Ascending aorta (tissue), 2 donors: ENCODE measurements at regions not wholly inside any gene's neighbourhood (a gene's known extent, or its start where the extent isn't known, plus 50 kb on each side); places are given as distances from the start of the nearest gene placed in this dataset.

ENCODE experiments used
- DNase-seq, 2 donors: peaks; one replicate each; pipeline ENCODE4 v3.0.0-alpha.2; 2019; ENCODE audit warnings: low spot score in 2 of 2
- H3K27ac ChIP-seq, 2 donors: fragments of 200-600 bp; sonication (generic); one replicate each; pipeline ENCODE4 v1.5.1; 2016 to 2017; ENCODE audit warnings: mild to moderate bottlenecking in 1 of 2
- H3K27me3 ChIP-seq: fragments of 200-600 bp; sonication (generic); one replicate; pipeline ENCODE4 v1.5.1; 2017
- H3K36me3 ChIP-seq, 2 donors: fragments of 200-600 bp; sonication (generic); one replicate each; pipeline ENCODE4 v1.5.1; 2016
- H3K4me1 ChIP-seq, 2 donors: fragments of 200-600 bp; sonication (generic); one replicate each; pipeline ENCODE4 v1.5.1; 2016 to 2017; ENCODE audit warnings: mild to moderate bottlenecking in 1 of 2
- H3K4me3 ChIP-seq, 2 donors: fragments of 200-600 bp; sonication (generic); one replicate each; pipeline ENCODE4 v1.5.1; 2016 to 2017; ENCODE audit warnings: mild to moderate bottlenecking in 1 of 2
- H3K9me3 ChIP-seq, 2 donors: fragments of 200-600 bp; sonication (generic); one replicate each; pipeline ENCODE4 v1.5.1; 2016
- CTCF ChIP-seq, 3 experiments: fragments of 200-600 bp in 2 of 3; fragments of 450-650 bp in 1 of 3; sonication (generic) in 2 of 3; IDR thresholded peaks; one replicate each; pipeline ENCODE4 v1.5.1; 2016 to 2019; ENCODE audit warnings: antibody characterized with exemption in 3 of 3, mild to moderate bottlenecking in 1 of 3, moderate library complexity in 1 of 3
- intact Hi-C: fragments of 100-400 bp; cut with DNase I; formaldehyde crosslinking; loops from one replicate; pipeline ENCODE4 v1.15.1; 2023

DNA sequence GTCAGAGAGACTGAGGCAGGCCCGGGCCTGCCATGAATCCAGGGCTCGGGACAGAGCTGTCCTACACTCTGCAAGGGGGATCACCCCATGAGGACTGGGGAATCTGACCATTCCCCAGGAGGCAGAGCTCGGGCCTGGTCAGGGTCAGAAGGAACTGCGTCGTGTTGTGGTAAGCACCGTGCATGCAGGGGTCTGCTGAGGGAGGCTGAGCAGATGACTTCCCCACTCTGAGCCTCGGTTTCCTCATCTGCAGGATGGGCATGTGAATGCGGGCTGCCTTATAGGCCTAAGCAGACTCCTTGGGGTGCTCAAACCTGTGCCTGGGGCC is 61.6 kb upstream of the IQSEC1 start:
- Histone ChIP-seq H3K27ac (no peak overlapping the region), H3K9me3 (no peaks in the 10 kb centered on the region), H3K4me3 (no peak overlapping the region), H3K36me3 (no peaks in the 10 kb centered on the region), H3K27me3 (no peaks in the 10 kb centered on the region), H3K4me1 (no peaks in the 10 kb centered on the region)
- peak in 1 of 2 donors; percentile 40 for DNase-seq
- TF ChIP-seq CTCF (IDR thresholded peaks at IDR 0.05), result no peak
- intact Hi-C loops, result no loop called here

DNA sequence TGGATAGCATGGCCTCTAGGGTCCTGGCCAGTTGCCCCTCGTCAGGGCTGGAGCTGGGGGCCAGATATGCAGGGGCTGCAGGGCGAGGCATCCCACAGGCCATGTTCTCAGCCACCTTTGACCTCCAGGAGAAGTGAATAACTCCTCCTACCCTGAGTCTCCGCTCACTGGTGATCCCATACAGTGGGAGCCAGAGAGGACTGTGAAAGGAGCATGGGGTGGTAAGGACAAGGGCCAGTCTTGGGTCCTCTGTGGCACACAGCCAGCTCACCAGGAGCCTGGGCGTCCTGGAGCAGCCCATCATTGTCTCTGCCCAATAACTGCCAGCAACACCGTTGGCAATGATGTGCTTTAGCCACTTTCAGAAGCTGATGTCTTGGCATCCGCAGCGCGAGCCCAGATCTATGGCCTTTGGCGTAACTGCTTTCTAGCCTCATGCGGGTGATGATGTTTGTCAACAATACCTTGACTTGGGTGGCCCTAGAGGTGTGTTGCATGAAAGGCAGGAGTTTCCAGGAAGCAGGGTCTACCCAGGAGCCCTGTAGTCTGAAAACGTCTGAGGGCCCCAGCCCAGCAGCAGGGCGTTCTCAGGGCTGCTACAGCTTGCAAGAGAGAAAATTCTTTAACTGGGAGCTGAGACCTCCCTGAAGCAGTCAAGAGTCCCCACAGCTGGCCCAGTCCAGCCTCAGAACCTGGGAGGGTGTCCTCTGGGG is 61.1 kb upstream of the IQSEC1 start:
- intact Hi-C loops, result no loop called here
- Histone ChIP-seq H3K27me3 (no peaks in the 10 kb centered on the region), H3K4me3 (no peak overlapping the region), H3K4me1 (no peaks in the 10 kb centered on the region), H3K27ac (no peak overlapping the region), H3K9me3 (no peaks in the 10 kb centered on the region), H3K36me3 (no peaks in the 10 kb centered on the region)
- TF ChIP-seq CTCF (IDR thresholded peaks at IDR 0.05), result no peak
- DNase-seq, result peak in 1 of 2 donors; percentile 45

GRCh38 chr3:13133471-13133981 is 60.3 kb upstream of the IQSEC1 start:
- no peaks in the 10 kb centered on the region for H3K4me1 ChIP-seq
- no peaks in the 10 kb centered on the region for H3K9me3 ChIP-seq
- no peaks in the 10 kb centered on the region for H3K36me3 ChIP-seq
- no peaks in the 10 kb centered on the region for H3K27me3 ChIP-seq
- intact Hi-C loops, result no loop called here
- peak in 1 of 2 donors; percentile 12 for DNase-seq
- H3K4me3 ChIP-seq, result no peak overlapping the region
- TF ChIP-seq CTCF (IDR thresholded peaks at IDR 0.05), result no peak
- H3K27ac ChIP-seq, result no peak overlapping the region

- no peaks in the 10 kb centered on the region for H3K9me3 ChIP-seq
- H3K27ac ChIP-seq, result no peak overlapping the region
- H3K27me3 ChIP-seq, result no peaks in the 10 kb centered on the region
- intact Hi-C loops, result no loop called here
- H3K4me1 ChIP-seq, result no peaks in the 10 kb centered on the region
- peak in 1 of 2 donors; percentile 28 for DNase-seq
- H3K4me3 ChIP-seq, result no peak overlapping the region
- no peaks in the 10 kb centered on the region for H3K36me3 ChIP-seq
- no peak for TF ChIP-seq CTCF (IDR thresholded peaks at IDR 0.05)
These were observed 59.6 kb upstream of the IQSEC1 start for GRCh38 chr3:13132731-13133410.

DNA sequence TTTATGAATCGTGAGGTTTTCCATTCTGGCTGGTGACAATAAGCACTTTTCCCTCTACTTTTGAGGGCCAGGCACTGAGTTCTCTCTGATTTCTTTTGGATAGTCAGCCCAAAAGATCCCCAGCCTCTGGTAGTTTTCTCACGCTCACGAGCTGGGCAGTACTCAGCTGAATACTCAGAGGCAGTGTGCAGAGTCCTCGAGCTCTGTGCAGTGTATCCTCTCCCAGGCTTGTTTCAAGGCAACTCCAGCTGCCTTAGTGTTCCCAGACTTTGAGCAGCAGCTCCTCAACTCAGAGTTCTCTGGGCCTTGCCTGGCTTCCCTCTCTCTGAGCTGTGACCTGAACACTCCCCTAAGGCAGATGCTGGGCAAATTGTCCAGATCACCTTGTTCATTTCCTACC is 59.1 kb upstream of the IQSEC1 start:
- TF ChIP-seq CTCF (IDR thresholded peaks at IDR 0.05), result no peak
- Histone ChIP-seq H3K4me3 (no peak overlapping the region), H3K4me1 (no peaks in the 10 kb centered on the region), H3K36me3 (no peaks in the 10 kb centered on the region), H3K27me3 (no peaks in the 10 kb centered on the region), H3K9me3 (no peaks in the 10 kb centered on the region), H3K27ac (no peak overlapping the region)
- intact Hi-C loops, result no loop called here
- peak in 1 of 2 donors; percentile 43 for DNase-seq
